SK-N-SH treated with all-trans-retinoic acid at 6 μM for 48 hours (cell line): ENCODE measurements at regions not wholly inside any gene's neighbourhood (a gene's known extent, or its start where the extent isn't known, plus 50 kb on each side); places are given as distances from the start of the nearest gene placed in this dataset.

Experiments used
- BACH2 ChIP-seq: fragments of 250-450 bp; sonication (Bioruptor Pico); IDR thresholded peaks from 2 replicates; pipeline ENCODE4 v1.9.0; 2021; ENCODE audit warnings: mild to moderate bottlenecking, borderline replicate concordance
- CSRNP3 ChIP-seq: fragments of 250-450 bp; sonication (Bioruptor Pico); IDR thresholded peaks from 2 replicates; pipeline ENCODE4 v1.5.1; 2021; ENCODE audit warnings: mild to moderate bottlenecking, moderate library complexity
- ISL1 ChIP-seq: fragments of 250-450 bp; sonication (Bioruptor Pico); IDR thresholded peaks from 2 replicates; pipeline ENCODE4 v2.1.2; 2022; ENCODE audit warnings: mild to moderate bottlenecking, moderate library complexity
- PATZ1 ChIP-seq: fragments of 250-450 bp; sonication (Bioruptor Pico); IDR thresholded peaks from 2 replicates; pipeline ENCODE4 v1.8.0; 2020; ENCODE audit warnings: mild to moderate bottlenecking, moderate library complexity, borderline replicate concordance
- POU6F1 ChIP-seq: fragments of 250-450 bp; sonication (Bioruptor Pico); IDR thresholded peaks from 2 replicates; pipeline ENCODE4 v1.8.0; 2021; ENCODE audit warnings: low read depth, mild to moderate bottlenecking, moderate library complexity, borderline replicate concordance
- TCF4 ChIP-seq: fragments of 250-450 bp; sonication (Bioruptor Pico); IDR thresholded peaks from 2 replicates; pipeline ENCODE4 v1.8.0; 2021; ENCODE audit warnings: mild to moderate bottlenecking, moderate library complexity, borderline replicate concordance
- ZC3H10 ChIP-seq: fragments of 250-450 bp; sonication (Bioruptor Pico); IDR thresholded peaks from 2 replicates; pipeline ENCODE4 v1.5.1; 2021; ENCODE audit warnings: mild to moderate bottlenecking, moderate library complexity
- ZFP30 ChIP-seq: fragments of 450-650 bp; formaldehyde crosslinking; IDR thresholded peaks from 2 replicates; pipeline ENCODE4 v1.5.0; 2022; ENCODE audit warnings: mild to moderate bottlenecking, moderate library complexity

- TF ChIP-seq ZC3H10 = no peak
- no peak for TF ChIP-seq TCF4 (CRISPR knock-in tag)
- TF ChIP-seq BACH2 (CRISPR knock-in tag) = no peak
- TF ChIP-seq ZFP30 (CRISPR knock-in tag) = no peak
- no peak for TF ChIP-seq POU6F1 (CRISPR knock-in tag)
- no peak for TF ChIP-seq ISL1 (CRISPR knock-in tag)
- no peak for TF ChIP-seq CSRNP3
- TF ChIP-seq PATZ1 (CRISPR knock-in tag) = no peak
Observed at GRCh38 chr15:100726421-100727190, 124.2 kb downstream of the ASB7 start.
